ENCODE measurements at regions not wholly inside any gene's neighbourhood (a gene's known extent, or its start where the extent isn't known, plus 50 kb on each side); places are given as distances from the start of the nearest gene placed in this dataset.
"Not testable (repeated sequence)": the region's sequence is repeated elsewhere in the genome, so short reads cannot be mapped to it uniquely, and the experiment has no call there.

DNA sequence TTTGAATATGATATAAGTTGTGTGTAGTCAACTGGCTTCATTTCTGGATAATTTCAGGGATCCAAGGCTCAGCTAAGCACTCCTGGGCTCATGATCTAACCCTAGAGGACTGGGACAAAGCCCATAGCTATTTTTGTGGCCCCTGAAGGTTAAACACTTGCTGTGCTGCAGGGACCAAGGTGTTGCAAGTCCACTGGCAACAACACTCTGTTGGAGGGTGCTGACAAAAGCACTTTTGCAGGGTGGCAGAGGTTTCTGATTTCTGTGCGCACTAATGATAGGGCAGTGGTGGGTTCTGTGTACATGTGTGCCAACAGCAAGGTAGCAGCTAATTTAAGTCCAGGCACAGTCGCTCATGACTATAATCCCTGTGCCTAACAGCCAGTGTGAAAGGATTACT is 445.3 kb upstream of the SYNCRIP start:
- DNase-seq (ENCODE audit: low read depth in 1 of 2, low spot score in 1 of 2) = no peak
- Histone ChIP-seq H3K4me3 (replicated peaks; ENCODE audit: insufficient read depth, low read length) (no peak overlapping the region), H3K27me3 (ENCODE audit: insufficient read depth, poor library complexity, severe bottlenecking) (no peaks in the 10 kb centered on the region), H3K27ac (replicated peaks) (no peak overlapping the region)
- TF ChIP-seq, protein P1, sequence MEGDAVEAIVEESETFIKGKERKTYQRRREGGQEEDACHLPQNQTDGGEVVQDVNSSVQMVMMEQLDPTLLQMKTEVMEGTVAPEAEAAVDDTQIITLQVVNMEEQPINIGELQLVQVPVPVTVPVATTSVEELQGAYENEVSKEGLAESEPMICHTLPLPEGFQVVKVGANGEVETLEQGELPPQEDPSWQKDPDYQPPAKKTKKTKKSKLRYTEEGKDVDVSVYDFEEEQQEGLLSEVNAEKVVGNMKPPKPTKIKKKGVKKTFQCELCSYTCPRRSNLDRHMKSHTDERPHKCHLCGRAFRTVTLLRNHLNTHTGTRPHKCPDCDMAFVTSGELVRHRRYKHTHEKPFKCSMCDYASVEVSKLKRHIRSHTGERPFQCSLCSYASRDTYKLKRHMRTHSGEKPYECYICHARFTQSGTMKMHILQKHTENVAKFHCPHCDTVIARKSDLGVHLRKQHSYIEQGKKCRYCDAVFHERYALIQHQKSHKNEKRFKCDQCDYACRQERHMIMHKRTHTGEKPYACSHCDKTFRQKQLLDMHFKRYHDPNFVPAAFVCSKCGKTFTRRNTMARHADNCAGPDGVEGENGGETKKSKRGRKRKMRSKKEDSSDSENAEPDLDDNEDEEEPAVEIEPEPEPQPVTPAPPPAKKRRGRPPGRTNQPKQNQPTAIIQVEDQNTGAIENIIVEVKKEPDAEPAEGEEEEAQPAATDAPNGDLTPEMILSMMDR (IDR thresholded peaks at IDR 0.05; ENCODE audit: insufficient read depth, low read length) = no peak
- TF ChIP-seq SPI1 (IDR thresholded peaks at IDR 0.05; ENCODE audit: borderline replicate concordance, low read depth) (no peak), POLR2AphosphoS5 (IDR thresholded peaks at IDR 0.05; ENCODE audit: low read depth) (no peak), REST (IDR thresholded peaks at IDR 0.05; ENCODE audit: insufficient replicate concordance, low read depth) (no peak), GABPA (IDR thresholded peaks at IDR 0.05; ENCODE audit: low read depth) (no peak)

GRCh38 chr6:86079938-86080337 is 437.3 kb upstream of the SYNCRIP start:
- TF ChIP-seq POLR2AphosphoS5 (IDR thresholded peaks at IDR 0.05; ENCODE audit: low read depth) = no peak
- TF ChIP-seq REST (IDR thresholded peaks at IDR 0.05; ENCODE audit: insufficient replicate concordance, low read depth) = no peak
- no peak for TF ChIP-seq GABPA (IDR thresholded peaks at IDR 0.05; ENCODE audit: low read depth)
- TF ChIP-seq, protein P1 (IDR thresholded peaks at IDR 0.05; ENCODE audit: insufficient read depth, low read length) = no peak
- no peak for TF ChIP-seq SPI1 (IDR thresholded peaks at IDR 0.05; ENCODE audit: borderline replicate concordance, low read depth)
- Histone ChIP-seq H3K4me3 (replicated peaks; ENCODE audit: insufficient read depth, low read length) (no peak overlapping the region), H3K27ac (replicated peaks) (no peak overlapping the region), H3K27me3 (ENCODE audit: insufficient read depth, poor library complexity, severe bottlenecking) (no peaks in the 10 kb centered on the region)
- no peak for DNase-seq (ENCODE audit: low read depth in 1 of 2, low spot score in 1 of 2)

DNA sequence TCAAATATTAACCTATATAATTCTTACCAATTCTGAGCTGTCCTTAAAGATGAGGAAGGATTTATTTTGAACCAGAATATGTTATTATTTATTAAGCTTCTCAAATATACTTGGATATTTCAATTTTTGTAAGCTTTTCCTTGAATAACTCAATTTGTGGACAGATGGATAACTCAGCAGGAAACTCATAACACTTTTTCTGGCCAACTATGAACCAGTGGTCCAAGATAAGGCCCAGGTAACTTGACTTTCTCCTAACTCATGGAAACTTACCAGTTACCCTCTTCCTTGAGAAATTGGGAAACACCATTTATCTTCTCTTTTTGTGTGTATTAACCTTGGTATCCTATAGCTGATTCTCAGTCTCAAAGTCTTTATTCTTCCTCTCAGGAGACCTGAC is 427.5 kb upstream of the SYNCRIP start:
- TF ChIP-seq SPI1 (IDR thresholded peaks at IDR 0.05; ENCODE audit: borderline replicate concordance, low read depth) (no peak), POLR2AphosphoS5 (IDR thresholded peaks at IDR 0.05; ENCODE audit: low read depth) (no peak), REST (IDR thresholded peaks at IDR 0.05; ENCODE audit: insufficient replicate concordance, low read depth) (no peak), GABPA (IDR thresholded peaks at IDR 0.05; ENCODE audit: low read depth) (no peak)
- TF ChIP-seq, protein P1 (IDR thresholded peaks at IDR 0.05; ENCODE audit: insufficient read depth, low read length) = no peak
- H3K27ac ChIP-seq (replicated peaks) = no peak overlapping the region
- no peak for DNase-seq (ENCODE audit: low read depth in 1 of 2, low spot score in 1 of 2)
- no peaks in the 10 kb centered on the region for H3K27me3 ChIP-seq (ENCODE audit: insufficient read depth, poor library complexity, severe bottlenecking)
- H3K4me3 ChIP-seq (replicated peaks; ENCODE audit: insufficient read depth, low read length) = no peak overlapping the region

- H3K4me3 ChIP-seq (replicated peaks; ENCODE audit: insufficient read depth, low read length); H3K27ac ChIP-seq (replicated peaks); DNase-seq (ENCODE audit: low read depth in 1 of 2, low spot score in 1 of 2); H3K27me3 ChIP-seq (ENCODE audit: insufficient read depth, poor library complexity, severe bottlenecking): not testable (repeated sequence)
Observed at GRCh38 chr6:86065002-86065401, 422.3 kb upstream of the SYNCRIP start.

DNA sequence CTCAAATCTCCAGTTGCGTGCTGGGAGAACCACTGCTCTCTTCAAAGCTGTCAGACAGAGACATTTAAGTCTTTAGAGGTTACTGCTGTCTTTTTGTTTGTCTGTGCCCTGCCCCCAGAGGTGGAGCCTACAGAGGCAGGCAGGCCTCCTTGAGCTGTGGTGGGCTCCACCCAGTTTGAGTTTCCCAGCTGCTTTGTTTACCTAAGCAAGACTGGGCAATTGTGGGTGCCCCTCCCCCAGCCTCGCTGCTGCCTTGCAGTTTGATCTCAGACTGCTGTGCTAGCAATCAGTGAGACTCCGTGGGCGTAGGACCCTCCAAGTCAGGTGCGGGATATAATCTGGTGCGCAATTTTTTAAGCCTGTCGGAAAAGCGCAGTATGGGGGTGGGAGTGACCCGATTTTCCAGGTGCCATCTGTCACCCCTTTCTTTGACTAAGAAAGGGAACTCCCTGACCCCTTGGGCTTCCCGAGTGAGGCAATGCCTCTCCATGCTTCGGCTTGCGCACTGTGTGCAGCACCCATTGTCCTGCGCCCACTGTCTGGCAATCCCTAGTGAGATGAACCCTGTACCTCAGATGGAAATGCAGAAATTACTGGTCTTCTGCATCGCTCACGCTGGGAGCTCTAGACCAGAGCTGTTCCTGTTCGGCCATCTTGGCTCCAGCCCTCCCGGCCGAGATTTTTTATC is 414.8 kb upstream of the SYNCRIP start:
- H3K4me3 ChIP-seq (replicated peaks; ENCODE audit: insufficient read depth, low read length); H3K27me3 ChIP-seq (ENCODE audit: insufficient read depth, poor library complexity, severe bottlenecking); DNase-seq (ENCODE audit: low read depth in 1 of 2, low spot score in 1 of 2); H3K27ac ChIP-seq (replicated peaks): not testable (repeated sequence)
